AG04450 (cell line): ENCODE measurements at regions not wholly inside any gene's neighbourhood (a gene's known extent, or its start where the extent isn't known, plus 50 kb on each side); places are given as distances from the start of the nearest gene placed in this dataset.
"Not testable (repeated sequence)": the region's sequence is repeated elsewhere in the genome, so short reads cannot be mapped to it uniquely, and the experiment has no call there.

Experiments
- CTCF ChIA-PET: fragments of 300-600, 350-600 bp; formaldehyde crosslinking; extraction: SDS; loops from one replicate; lab custom pipeline; 2022; ENCODE audit warnings: antibody characterized with exemption, inconsistent platforms; lab: Charles Lee
- POLR2A ChIA-PET: fragments of 350-600 bp; formaldehyde crosslinking; extraction: SDS; loops from one replicate; lab custom pipeline; 2021; ENCODE audit warnings: antibody characterized with exemption, inconsistent platforms; lab: Yijun Ruan, JAX
- DNase-seq: peaks from one replicate; pipeline ENCODE4 v3.0.0-alpha.2; 2011; ENCODE audit warnings: low read depth, low spot score
- H3K27ac ChIP-seq: one replicate; pipeline ENCODE4 v1.5.1; 2012; ENCODE audit warnings: low read depth, low read length, control low read depth
- H3K27me3 ChIP-seq: one replicate; pipeline ENCODE4 v1.6.0; 2012; ENCODE audit warnings: low read length; ENCODE audit not compliant: control insufficient read depth, insufficient read depth
- H3K4me3 ChIP-seq: 2 replicates; pipeline ENCODE4 v1.5.1; 2011; ENCODE audit warnings: mild to moderate bottlenecking, low read depth, low read length, control low read depth
- H3K9me3 ChIP-seq: 2 replicates; pipeline ENCODE4 v1.5.1; 2012; ENCODE audit warnings: low read length; ENCODE audit not compliant: control insufficient read depth, insufficient read depth
- TF ChIP-seq, protein P1 (sequence below): IDR thresholded peaks from 2 replicates; pipeline ENCODE4 v1.5.1; 2011; ENCODE audit warnings: low read depth, low read length, control low read depth, inconsistent platforms

DNA sequence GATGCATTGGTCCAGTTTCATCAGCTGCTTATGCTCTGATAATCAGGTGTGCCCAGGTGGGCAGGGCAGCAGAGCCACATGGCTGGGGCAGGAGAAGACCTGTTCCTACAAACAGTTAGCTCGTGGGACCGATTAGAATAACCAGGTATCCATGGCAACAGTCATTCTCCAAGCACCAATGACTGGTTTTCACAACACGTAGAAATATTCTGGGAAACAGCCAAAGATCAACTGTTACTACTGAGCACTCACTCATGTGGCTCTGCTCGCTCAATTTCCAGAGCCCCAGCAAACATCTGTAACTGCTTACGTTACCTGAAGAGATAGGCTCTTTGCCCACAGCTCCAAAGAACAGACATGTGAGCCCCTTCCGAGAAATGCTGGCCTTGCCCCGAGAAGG is 302.0 kb downstream of the AGTPBP1 start:
- TF ChIP-seq, protein P1, sequence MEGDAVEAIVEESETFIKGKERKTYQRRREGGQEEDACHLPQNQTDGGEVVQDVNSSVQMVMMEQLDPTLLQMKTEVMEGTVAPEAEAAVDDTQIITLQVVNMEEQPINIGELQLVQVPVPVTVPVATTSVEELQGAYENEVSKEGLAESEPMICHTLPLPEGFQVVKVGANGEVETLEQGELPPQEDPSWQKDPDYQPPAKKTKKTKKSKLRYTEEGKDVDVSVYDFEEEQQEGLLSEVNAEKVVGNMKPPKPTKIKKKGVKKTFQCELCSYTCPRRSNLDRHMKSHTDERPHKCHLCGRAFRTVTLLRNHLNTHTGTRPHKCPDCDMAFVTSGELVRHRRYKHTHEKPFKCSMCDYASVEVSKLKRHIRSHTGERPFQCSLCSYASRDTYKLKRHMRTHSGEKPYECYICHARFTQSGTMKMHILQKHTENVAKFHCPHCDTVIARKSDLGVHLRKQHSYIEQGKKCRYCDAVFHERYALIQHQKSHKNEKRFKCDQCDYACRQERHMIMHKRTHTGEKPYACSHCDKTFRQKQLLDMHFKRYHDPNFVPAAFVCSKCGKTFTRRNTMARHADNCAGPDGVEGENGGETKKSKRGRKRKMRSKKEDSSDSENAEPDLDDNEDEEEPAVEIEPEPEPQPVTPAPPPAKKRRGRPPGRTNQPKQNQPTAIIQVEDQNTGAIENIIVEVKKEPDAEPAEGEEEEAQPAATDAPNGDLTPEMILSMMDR = no peak
- ChIA-PET CTCF (no interaction called here), POLR2A (no interaction called here)
- H3K4me3 ChIP-seq = no peak overlapping the region
- H3K9me3 ChIP-seq = peaks cover 21% of the 10 kb centered on the region
- no peak overlapping the region for H3K27ac ChIP-seq
- DNase-seq = no peak
- no peaks in the 10 kb centered on the region for H3K27me3 ChIP-seq

DNA sequence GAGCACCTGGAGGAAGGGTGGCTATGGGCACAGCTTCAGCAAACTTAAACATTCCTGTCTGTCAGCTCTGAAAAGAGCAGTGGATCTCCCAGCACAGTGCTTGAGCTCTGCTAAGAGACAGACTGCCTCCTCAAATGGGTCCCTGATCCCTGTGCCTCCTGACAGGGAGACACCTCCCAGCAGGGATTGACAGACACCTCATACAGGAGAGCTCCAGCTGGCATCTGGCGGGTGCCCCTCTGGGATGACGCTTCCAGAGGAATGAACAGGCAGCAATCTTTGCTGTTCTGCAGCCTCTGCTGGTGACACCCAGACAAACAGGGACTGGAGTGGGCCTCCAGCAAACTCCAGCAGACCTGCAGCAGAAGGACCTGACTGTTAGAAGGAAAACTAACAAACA is 307.8 kb downstream of the AGTPBP1 start:
- H3K27ac ChIP-seq, CTCF ChIA-PET, H3K27me3 ChIP-seq, H3K4me3 ChIP-seq, POLR2A ChIA-PET, DNase-seq: not testable (repeated sequence)
- H3K9me3 ChIP-seq = peaks cover 28% of the 10 kb centered on the region

DNA sequence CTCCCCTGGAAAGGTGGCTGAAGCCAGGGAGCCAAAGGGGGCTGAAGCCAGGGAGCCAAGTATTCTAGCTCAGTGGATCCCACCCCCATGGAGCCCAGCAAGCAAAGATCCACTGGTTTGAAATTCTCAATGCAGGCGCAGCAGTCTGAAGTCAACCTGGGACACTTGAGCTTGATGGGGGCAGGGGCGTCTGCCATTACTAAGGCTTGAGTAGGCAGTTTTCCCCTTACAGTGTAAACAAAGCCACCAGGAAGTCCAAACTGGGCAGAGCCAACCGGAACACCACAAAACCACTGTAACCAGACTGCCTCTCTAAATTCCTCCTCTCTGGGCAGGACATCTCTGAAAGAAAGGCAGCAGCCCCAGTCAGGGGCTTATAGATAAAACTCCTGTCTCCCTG is 308.2 kb downstream of the AGTPBP1 start:
- POLR2A ChIA-PET, H3K27me3 ChIP-seq, H3K27ac ChIP-seq, DNase-seq, CTCF ChIA-PET, H3K4me3 ChIP-seq: not testable (repeated sequence)
- H3K9me3 ChIP-seq = peaks cover 31% of the 10 kb centered on the region

DNA sequence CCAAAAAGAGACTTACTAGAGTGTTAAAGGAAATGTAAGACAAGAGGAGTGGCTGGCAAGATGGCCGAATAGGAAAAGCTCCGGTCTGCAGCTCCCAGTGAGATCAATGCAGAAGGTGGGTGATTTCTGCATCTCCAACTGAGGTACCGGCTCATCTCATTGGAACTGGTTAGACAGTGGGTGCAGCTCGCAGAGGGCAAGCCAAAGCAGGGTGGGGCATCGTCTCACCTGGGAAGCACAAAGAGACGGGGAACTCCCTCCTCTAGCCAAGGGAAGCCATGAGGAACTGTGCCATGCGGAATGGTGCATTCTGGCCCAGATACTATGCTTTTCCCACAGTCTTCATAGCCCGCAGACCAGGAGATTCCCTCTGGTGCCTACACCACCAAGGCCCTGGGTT is 308.7 kb downstream of the AGTPBP1 start:
- peaks cover 32% of the 10 kb centered on the region for H3K9me3 ChIP-seq
- ChIA-PET POLR2A (no interaction called here), CTCF (no interaction called here)
- no peak overlapping the region for H3K4me3 ChIP-seq
- H3K27me3 ChIP-seq = no peaks in the 10 kb centered on the region
- DNase-seq = no peak
- TF ChIP-seq, protein P1 = no peak
- no peak overlapping the region for H3K27ac ChIP-seq

DNA sequence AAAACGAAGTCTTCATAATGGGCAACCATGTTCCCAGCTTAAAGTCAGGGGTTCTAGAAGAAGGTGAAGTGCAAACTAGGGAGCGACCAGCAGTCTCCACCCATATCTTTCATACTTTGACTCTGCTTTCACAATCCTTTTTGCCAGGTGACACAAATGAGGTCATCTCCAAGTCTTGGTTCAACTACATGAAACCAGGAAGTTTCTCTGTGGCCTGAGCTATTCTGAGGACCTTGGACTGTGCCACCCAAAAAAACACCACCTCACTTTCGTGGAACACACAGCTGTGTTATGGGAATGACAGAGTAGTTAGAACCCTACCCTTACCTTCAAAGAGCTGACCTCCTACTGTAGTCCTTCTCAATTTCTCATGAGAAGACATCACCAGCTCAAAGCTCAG is 309.2 kb downstream of the AGTPBP1 start:
- TF ChIP-seq, protein P1 = no peak
- CTCF ChIA-PET = no interaction called here
- DNase-seq = no peak
- POLR2A ChIA-PET = no interaction called here
- Histone ChIP-seq H3K4me3 (no peak overlapping the region), H3K9me3 (peaks cover 32% of the 10 kb centered on the region), H3K27me3 (no peaks in the 10 kb centered on the region), H3K27ac (no peak overlapping the region)

DNA sequence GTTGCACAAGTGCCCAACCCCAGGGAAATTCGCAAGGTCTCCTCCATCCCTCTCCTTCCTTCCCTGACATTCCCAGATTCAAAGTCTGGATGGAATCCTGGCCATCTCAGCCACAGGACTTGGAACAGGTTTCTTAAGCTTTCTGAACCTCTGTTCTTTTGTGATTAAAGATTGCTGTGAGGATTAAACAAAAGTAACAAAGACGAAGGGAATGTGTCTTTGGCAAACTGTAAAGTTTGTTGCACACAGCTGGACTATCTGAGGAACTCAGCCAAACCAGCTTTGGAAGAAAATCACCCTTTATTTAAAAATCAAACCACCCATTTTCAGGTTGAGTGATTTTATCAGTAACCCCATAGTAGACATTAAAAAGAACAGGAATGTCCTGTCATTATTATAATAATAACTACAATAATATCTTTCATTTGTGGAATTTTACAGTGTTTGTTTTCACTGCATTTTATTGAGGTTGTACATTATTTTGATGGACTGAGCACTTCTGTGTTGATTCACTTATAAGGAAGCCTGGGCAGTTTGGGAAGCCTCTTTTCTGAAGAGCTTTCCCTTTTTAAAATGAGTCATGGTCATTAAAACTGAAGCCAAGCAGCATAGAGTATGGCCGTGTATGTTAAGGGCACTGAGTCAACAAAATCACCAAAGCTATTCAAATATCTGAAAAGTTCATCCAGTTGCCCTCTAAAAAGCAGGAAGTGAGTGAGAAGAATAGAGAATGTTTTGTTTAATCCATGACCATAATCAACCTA is 310.2 kb downstream of the AGTPBP1 start:
- TF ChIP-seq, protein P1 = no peak
- no peaks in the 10 kb centered on the region for H3K27me3 ChIP-seq
- POLR2A ChIA-PET = no interaction called here
- CTCF ChIA-PET = no interaction called here
- H3K27ac ChIP-seq = no peak overlapping the region
- no peak overlapping the region for H3K4me3 ChIP-seq
- H3K9me3 ChIP-seq = peaks cover 38% of the 10 kb centered on the region
- no peak for DNase-seq
